ENCODE measurements at regions not wholly inside any gene's neighbourhood (a gene's known extent, or its start where the extent isn't known, plus 50 kb on each side); places are given as distances from the start of the nearest gene placed in this dataset.

DNA sequence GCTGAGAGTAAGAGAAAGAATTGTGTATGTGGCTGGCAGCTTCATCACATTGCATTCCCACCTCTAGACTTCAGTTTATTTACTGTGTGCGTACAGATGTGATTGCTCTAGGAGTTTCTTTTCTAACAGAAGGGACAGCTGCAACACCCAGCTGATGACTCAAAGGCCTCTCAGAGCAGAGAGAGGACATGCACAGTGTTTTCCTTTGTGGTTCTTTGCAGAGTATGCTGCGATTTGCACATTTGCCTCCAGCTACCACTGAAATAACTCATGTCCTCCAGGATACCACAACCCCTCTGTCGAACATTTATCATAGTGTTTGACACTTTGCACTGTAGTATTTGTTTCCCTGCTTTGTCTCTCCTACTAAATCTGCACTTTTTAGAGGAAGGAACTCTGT, 294.1 kb downstream of the STIM2 start:
- H3K9ac ChIP-seq (ENCODE audit: insufficient read depth, low read length), result no peak overlapping the region
- H3K27ac ChIP-seq (ENCODE audit: insufficient read depth, low read length), result no peak overlapping the region
- H3K79me2 ChIP-seq (ENCODE audit: control insufficient read depth, insufficient read depth, low read length), result no peaks in the 10 kb centered on the region
- no peaks in the 10 kb centered on the region for H3K9me3 ChIP-seq (ENCODE audit: control insufficient read depth, insufficient read depth, low read depth, low read length)
- H2AFZ ChIP-seq (ENCODE audit: low read length), result no peak overlapping the region
- H4K20me1 ChIP-seq (ENCODE audit: control insufficient read depth, extremely low read depth, insufficient read depth, low read length), result no peaks in the 10 kb centered on the region
- DNase-seq (ENCODE audit: low read depth in 2 of 2), result peak; percentile 47 to 96
- no peak overlapping the region for H3K4me3 ChIP-seq (replicated peaks in 1 of 4; ENCODE audit: control extremely low read depth in 1 of 4, insufficient read depth in 1 of 4, low read depth in 3 of 4, low read length in 4 of 4)
- no peaks in the 10 kb centered on the region for H3K36me3 ChIP-seq (ENCODE audit: control insufficient read depth, insufficient read depth, low read length)
- H3K4me1 ChIP-seq (ENCODE audit: control insufficient read depth, extremely low read depth, insufficient read depth, low read length), result no peaks in the 10 kb centered on the region
- no peak overlapping the region for H3K4me2 ChIP-seq (ENCODE audit: extremely low read depth, insufficient read depth, low read length)
- TF ChIP-seq CTCF (conservative IDR thresholded peaks at IDR 0.05 in 1 of 2, IDR thresholded peaks at IDR 0.05 in 1 of 2; ENCODE audit: low read depth in 1 of 2, low read length in 2 of 2) (no peak), EZH2 (IDR thresholded peaks at IDR 0.05; ENCODE audit: low read length, missing control alignments) (no peak)
- no peaks in the 10 kb centered on the region for H3K27me3 ChIP-seq (ENCODE audit: control insufficient read depth, insufficient read depth, low read length)

- H3K4me1 ChIP-seq (ENCODE audit: control insufficient read depth, extremely low read depth, insufficient read depth, low read length), result no peaks in the 10 kb centered on the region
- no peak for DNase-seq (ENCODE audit: low read depth in 2 of 2)
- no peaks in the 10 kb centered on the region for H3K36me3 ChIP-seq (ENCODE audit: control insufficient read depth, insufficient read depth, low read length)
- no peak overlapping the region for H3K4me2 ChIP-seq (ENCODE audit: extremely low read depth, insufficient read depth, low read length)
- H3K27ac ChIP-seq (ENCODE audit: insufficient read depth, low read length), result no peak overlapping the region
- TF ChIP-seq CTCF (conservative IDR thresholded peaks at IDR 0.05 in 1 of 2, IDR thresholded peaks at IDR 0.05 in 1 of 2; ENCODE audit: low read depth in 1 of 2, low read length in 2 of 2), result no peak
- TF ChIP-seq EZH2 (IDR thresholded peaks at IDR 0.05; ENCODE audit: low read length, missing control alignments), result no peak
- H4K20me1 ChIP-seq (ENCODE audit: control insufficient read depth, extremely low read depth, insufficient read depth, low read length), result no peaks in the 10 kb centered on the region
- no peaks in the 10 kb centered on the region for H3K79me2 ChIP-seq (ENCODE audit: control insufficient read depth, insufficient read depth, low read length)
- H3K27me3 ChIP-seq (ENCODE audit: control insufficient read depth, insufficient read depth, low read length), result no peaks in the 10 kb centered on the region
- no peak overlapping the region for H3K4me3 ChIP-seq (replicated peaks in 1 of 4; ENCODE audit: control extremely low read depth in 1 of 4, insufficient read depth in 1 of 4, low read depth in 3 of 4, low read length in 4 of 4)
- no peak overlapping the region for H3K9ac ChIP-seq (ENCODE audit: insufficient read depth, low read length)
- no peaks in the 10 kb centered on the region for H3K9me3 ChIP-seq (ENCODE audit: control insufficient read depth, insufficient read depth, low read depth, low read length)
- H2AFZ ChIP-seq (ENCODE audit: low read length), result no peak overlapping the region
Measured at GRCh38 chr4:27161191-27161590, 300.6 kb downstream of the STIM2 start.

- Histone ChIP-seq H3K36me3 (ENCODE audit: control insufficient read depth, insufficient read depth, low read length) (no peaks in the 10 kb centered on the region), H4K20me1 (ENCODE audit: control insufficient read depth, extremely low read depth, insufficient read depth, low read length) (no peaks in the 10 kb centered on the region), H3K4me1 (ENCODE audit: control insufficient read depth, extremely low read depth, insufficient read depth, low read length) (no peaks in the 10 kb centered on the region), H3K79me2 (ENCODE audit: control insufficient read depth, insufficient read depth, low read length) (no peaks in the 10 kb centered on the region), H3K27ac (ENCODE audit: insufficient read depth, low read length) (no peak overlapping the region), H3K4me2 (ENCODE audit: extremely low read depth, insufficient read depth, low read length) (no peak overlapping the region), H3K27me3 (ENCODE audit: control insufficient read depth, insufficient read depth, low read length) (no peaks in the 10 kb centered on the region), H2AFZ (ENCODE audit: low read length) (no peak overlapping the region), H3K9me3 (ENCODE audit: control insufficient read depth, insufficient read depth, low read depth, low read length) (no peaks in the 10 kb centered on the region), H3K9ac (ENCODE audit: insufficient read depth, low read length) (no peak overlapping the region), H3K4me3 (replicated peaks in 1 of 4; ENCODE audit: control extremely low read depth in 1 of 4, insufficient read depth in 1 of 4, low read depth in 3 of 4, low read length in 4 of 4) (no peak overlapping the region)
- no peak for DNase-seq (ENCODE audit: low read depth in 2 of 2)
- TF ChIP-seq EZH2 (IDR thresholded peaks at IDR 0.05; ENCODE audit: low read length, missing control alignments) (no peak), CTCF (conservative IDR thresholded peaks at IDR 0.05 in 1 of 2, IDR thresholded peaks at IDR 0.05 in 1 of 2; ENCODE audit: low read depth in 1 of 2, low read length in 2 of 2) (no peak)
Measured at GRCh38 chr4:27168783-27169182, 308.1 kb downstream of the STIM2 start.

Measured in fibroblast of lung (primary cell).